ENCODE measurements at regions not wholly inside any gene's neighbourhood (a gene's known extent, or its start where the extent isn't known, plus 50 kb on each side); places are given as distances from the start of the nearest gene placed in this dataset.

GRCh38 chr11:19661827-19662226 lies 50.8 kb upstream of the NAV2 start:
- DNase-seq, result no peak

GRCh38 chr11:19660076-19660475 lies 52.6 kb upstream of the NAV2 start:
- DNase-seq, result peak in 1 of 2 experiments; percentile 32

- no peak for DNase-seq
Observed at GRCh38 chr11:19659529-19659928, 53.1 kb upstream of the NAV2 start.

- DNase-seq, result no peak
Observed at GRCh38 chr11:19658344-19658743, 54.3 kb upstream of the NAV2 start.

GRCh38 chr11:19656140-19656541 lies 56.5 kb upstream of the NAV2 start:
- no peak for DNase-seq

- DNase-seq, result no peak
Observed at GRCh38 chr11:19652623-19653375, 59.8 kb upstream of the NAV2 start.

- DNase-seq, result no peak
Observed at GRCh38 chr11:19651653-19652052, 61.0 kb upstream of the NAV2 start.

GRCh38 chr11:19651028-19651427 lies 61.6 kb upstream of the NAV2 start:
- DNase-seq, result no peak

GRCh38 chr11:19650467-19650866 lies 62.2 kb upstream of the NAV2 start:
- DNase-seq, result no peak

- DNase-seq, result no peak
Observed at GRCh38 chr11:19649751-19650150, 62.9 kb upstream of the NAV2 start.

GRCh38 chr11:19648321-19648720 lies 64.3 kb upstream of the NAV2 start:
- no peak for DNase-seq

GRCh38 chr11:19647816-19648215 lies 64.8 kb upstream of the NAV2 start:
- DNase-seq, result no peak

GRCh38 chr11:19646921-19647320 lies 65.7 kb upstream of the NAV2 start:
- no peak for DNase-seq

GRCh38 chr11:19646308-19646707 lies 66.3 kb upstream of the NAV2 start:
- no peak for DNase-seq

GRCh38 chr11:19644316-19644715 lies 68.3 kb upstream of the NAV2 start:
- no peak for DNase-seq

- DNase-seq, result no peak
Observed at GRCh38 chr11:19642185-19643158, 70.2 kb upstream of the NAV2 start.

- no peak for DNase-seq
Observed at GRCh38 chr11:19639603-19640105, 73.0 kb upstream of the NAV2 start.

- DNase-seq, result no peak
Observed at GRCh38 chr11:19635332-19635731, 77.3 kb upstream of the NAV2 start.

GRCh38 chr11:19633276-19633675 lies 79.4 kb upstream of the NAV2 start:
- DNase-seq, result no peak

GRCh38 chr11:19632499-19632834 lies 80.2 kb upstream of the NAV2 start:
- DNase-seq, result no peak

GRCh38 chr11:19631712-19632498 lies 80.7 kb upstream of the NAV2 start:
- no peak for DNase-seq

- no peak for DNase-seq
Observed at GRCh38 chr11:19628018-19628417, 84.6 kb upstream of the NAV2 start.

GRCh38 chr11:19627566-19627965 lies 85.1 kb upstream of the NAV2 start:
- DNase-seq, result no peak

All from activated T-cell treated with anti-CD3 and anti-CD28 coated beads, Interleukin-2, amount 50 U/mL, for 48 hours (primary cell).